ENCODE measurements at regions not wholly inside any gene's neighbourhood (a gene's known extent, or its start where the extent isn't known, plus 50 kb on each side); places are given as distances from the start of the nearest gene placed in this dataset.

DNA sequence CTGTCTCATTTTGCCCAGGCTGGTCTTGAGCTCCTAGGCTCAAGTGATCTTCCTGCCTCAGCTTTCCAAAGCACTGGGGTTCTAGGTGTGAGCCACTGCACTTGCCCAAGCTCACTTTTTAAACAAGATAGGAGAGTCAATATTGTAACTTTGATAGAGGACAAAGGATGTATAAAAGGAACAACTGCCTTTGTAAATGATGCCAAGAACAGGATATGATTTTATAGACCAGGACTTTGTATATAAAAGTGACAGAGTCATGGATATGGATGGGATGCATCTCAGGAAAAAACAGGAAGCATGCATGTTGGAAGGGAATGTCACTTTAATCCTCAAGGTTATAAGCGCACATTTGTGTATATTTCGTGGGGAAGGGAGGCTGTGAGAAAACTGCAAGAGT lies 338.4 kb downstream of the PRL start:
- Histone ChIP-seq H2AK5ac (ENCODE audit: low read depth, low read length) (no peak overlapping the region), H2AK9ac (replicated peaks; ENCODE audit: low read depth, low read length, poor library complexity) (no peak overlapping the region), H3K56ac (ENCODE audit: extremely low read depth, insufficient read depth, low read length) (no peak overlapping the region), H4K91ac (ENCODE audit: insufficient read depth, low read depth, low read length) (no peak overlapping the region), H3K18ac (ENCODE audit: low read depth, low read length) (no peak overlapping the region), H2BK15ac (ENCODE audit: low read depth, low read length) (no peak overlapping the region), H3K36me3 (ENCODE audit: control insufficient read depth, insufficient read depth, low read length) (no peaks in the 10 kb centered on the region), H4K5ac (ENCODE audit: low read depth, low read length) (no peak overlapping the region), H2BK5ac (ENCODE audit: low read depth, low read length, poor library complexity, severe bottlenecking) (no peak overlapping the region), H4K8ac (ENCODE audit: low read depth in 2 of 2, low read length in 2 of 2) (no peak overlapping the region), H3K4ac (ENCODE audit: low read depth, low read length) (no peak overlapping the region), H3K4me1 (ENCODE audit: control insufficient read depth, insufficient read depth, low read length) (peaks cover 11% of the 10 kb centered on the region), H3K27ac (ENCODE audit: insufficient read depth, low read length) (no peak overlapping the region), H2BK20ac (ENCODE audit: low read depth, low read length) (no peak overlapping the region), H4K20me1 (ENCODE audit: insufficient read depth, low read length) (no peaks in the 10 kb centered on the region), H3K79me1 (ENCODE audit: low read depth in 1 of 2, low read length in 2 of 2) (peaks cover 0 to under 1% of the 10 kb centered on the region in 2 experiments; a peak in 1 of 4 replicates), H2AFZ (replicated peaks; ENCODE audit: low read length, poor library complexity) (no peak overlapping the region), H3K23ac (ENCODE audit: low read depth, low read length) (no peak overlapping the region), H2BK120ac (ENCODE audit: low read depth, low read length) (no peak overlapping the region), H3K9me1 (ENCODE audit: insufficient read depth, low read length) (peaks cover 6% of the 10 kb centered on the region; the same call in 1 of the 2 replicates), H3K9me3 (ENCODE audit: control insufficient read depth, insufficient read depth, low read length) (no peaks in the 10 kb centered on the region), H3K27me3 (ENCODE audit: control insufficient read depth, insufficient read depth, low read length) (no peaks in the 10 kb centered on the region), H3K14ac (replicated peaks; ENCODE audit: low read depth, low read length) (no peak overlapping the region), H3K4me3 (ENCODE audit: insufficient read depth, low read depth, low read length) (no peak overlapping the region), H3K4me2 (ENCODE audit: low read depth, low read length) (no peak overlapping the region), H3K9ac (ENCODE audit: low read depth, low read length) (no peak overlapping the region)
- ATAC-seq (ENCODE audit: low read depth), result no peak
- BruUV-seq (replicated peaks), result no TSS peak
- ChIA-PET CTCF (interaction anchor here (0.6 kb wide), 1 partner anchor 20 kb away, joined by 3 read pairs; no protein-coding TSS in a partner anchor), POLR2A (ENCODE audit: unreplicated experiment) (interaction anchor here (0.6 kb wide), 2 partner anchors 19 to 756 kb away, joined by 3 to 6 read pairs; no protein-coding TSS in a partner anchor)
- intact Hi-C loops (cut with micrococcal nuclease) (no loop called here), in situ Hi-C loops (cut with MboI; ENCODE audit: low sequenced_read_pairs) (no loop called here), dilution Hi-C loops (cut with HindIII; ENCODE audit: low sequenced_read_pairs, unreplicated experiment) (no loop called here)
- WGBS, 2 experiments (ENCODE audit: extremely low coverage in 2 of 2, insufficient read length in 1 of 2), result 100% methylated on average over 1 of the region's 2 CpGs; no CpG with 5 or more reads in 1 of the 2 experiments
- TF ChIP-seq MAZ (IDR thresholded peaks at IDR 0.05; ENCODE audit: borderline replicate concordance, low read depth, low read length) (no peak), POLR2A (IDR thresholded peaks at IDR 0.05; ENCODE audit: low read depth, low read length) (no peak), CTCF (conservative IDR thresholded peaks at IDR 0.05; ENCODE audit: low read depth, low read length) (no peak), MAFK (IDR thresholded peaks at IDR 0.05; ENCODE audit: low read depth, low read length) (no peak), ELK1 (IDR thresholded peaks at IDR 0.05; ENCODE audit: borderline replicate concordance, low read depth, low read length) (no peak), NFE2L2 (IDR thresholded peaks at IDR 0.05; ENCODE audit: low read depth, low read length) (no peak), RCOR1 (IDR thresholded peaks at IDR 0.05; ENCODE audit: insufficient replicate concordance, low read length) (no peak), RFX5 (IDR thresholded peaks at IDR 0.05; ENCODE audit: low read depth, low read length) (no peak), MXI1 (IDR thresholded peaks at IDR 0.05; ENCODE audit: borderline replicate concordance, low read depth, low read length) (no peak), FOS (IDR thresholded peaks at IDR 0.05; ENCODE audit: low read depth, low read length) (no peak)
- TF ChIP-seq, protein P1, sequence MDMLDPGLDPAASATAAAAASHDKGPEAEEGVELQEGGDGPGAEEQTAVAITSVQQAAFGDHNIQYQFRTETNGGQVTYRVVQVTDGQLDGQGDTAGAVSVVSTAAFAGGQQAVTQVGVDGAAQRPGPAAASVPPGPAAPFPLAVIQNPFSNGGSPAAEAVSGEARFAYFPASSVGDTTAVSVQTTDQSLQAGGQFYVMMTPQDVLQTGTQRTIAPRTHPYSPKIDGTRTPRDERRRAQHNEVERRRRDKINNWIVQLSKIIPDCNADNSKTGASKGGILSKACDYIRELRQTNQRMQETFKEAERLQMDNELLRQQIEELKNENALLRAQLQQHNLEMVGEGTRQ (IDR thresholded peaks at IDR 0.05; ENCODE audit: low read depth, low read length), result no peak
- DNase-seq, result no peak
